HG02885 (cell line): ENCODE measurements at regions not wholly inside any gene's neighbourhood (a gene's known extent, or its start where the extent isn't known, plus 50 kb on each side); places are given as distances from the start of the nearest gene placed in this dataset.

Source experiments
- ATAC-seq: cut with Tn5 transposase; IDR thresholded peaks from one replicate; pipeline ENCODE4 v1.9.1; 2021; ENCODE audit warnings: mild to moderate bottlenecking; ENCODE audit not compliant: unreplicated experiment, poor library complexity

DNA sequence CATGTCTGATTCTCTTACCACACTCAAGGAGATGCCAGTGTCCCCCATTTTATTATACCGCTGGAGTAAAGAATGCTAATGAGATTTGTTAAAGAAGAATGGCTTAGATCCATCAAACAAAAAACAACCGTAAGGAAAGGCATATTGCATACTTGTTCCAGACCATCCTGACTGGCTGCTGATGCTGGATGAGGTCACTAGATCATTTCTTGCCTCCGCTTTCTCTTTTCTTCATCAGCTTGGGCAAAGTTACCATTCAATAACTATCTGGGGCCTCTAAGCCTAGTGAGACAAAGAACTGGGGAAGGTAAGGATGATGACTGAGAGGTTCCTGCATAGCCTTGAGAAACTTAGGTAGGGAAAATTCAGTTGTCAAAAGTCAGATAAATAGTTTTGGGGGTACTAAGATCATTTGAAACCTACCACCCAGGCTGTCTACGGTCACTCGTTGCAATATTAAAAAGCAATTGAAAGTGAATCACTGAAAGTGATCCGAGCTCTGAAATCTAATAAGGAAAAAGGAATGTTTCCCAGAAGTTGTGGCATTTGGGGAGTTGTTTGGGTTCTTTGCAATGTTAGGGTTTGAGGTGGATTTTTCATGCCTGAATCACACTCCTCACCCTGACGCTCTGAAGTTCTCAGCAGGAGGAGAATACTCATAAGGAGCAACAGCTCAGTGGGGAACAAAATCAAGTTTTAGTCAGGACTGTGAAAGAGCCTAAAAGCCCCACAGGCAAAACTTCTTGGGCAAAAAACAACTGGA, 176.8 kb downstream of the HHIPL2 start:
- no peak for ATAC-seq

DNA sequence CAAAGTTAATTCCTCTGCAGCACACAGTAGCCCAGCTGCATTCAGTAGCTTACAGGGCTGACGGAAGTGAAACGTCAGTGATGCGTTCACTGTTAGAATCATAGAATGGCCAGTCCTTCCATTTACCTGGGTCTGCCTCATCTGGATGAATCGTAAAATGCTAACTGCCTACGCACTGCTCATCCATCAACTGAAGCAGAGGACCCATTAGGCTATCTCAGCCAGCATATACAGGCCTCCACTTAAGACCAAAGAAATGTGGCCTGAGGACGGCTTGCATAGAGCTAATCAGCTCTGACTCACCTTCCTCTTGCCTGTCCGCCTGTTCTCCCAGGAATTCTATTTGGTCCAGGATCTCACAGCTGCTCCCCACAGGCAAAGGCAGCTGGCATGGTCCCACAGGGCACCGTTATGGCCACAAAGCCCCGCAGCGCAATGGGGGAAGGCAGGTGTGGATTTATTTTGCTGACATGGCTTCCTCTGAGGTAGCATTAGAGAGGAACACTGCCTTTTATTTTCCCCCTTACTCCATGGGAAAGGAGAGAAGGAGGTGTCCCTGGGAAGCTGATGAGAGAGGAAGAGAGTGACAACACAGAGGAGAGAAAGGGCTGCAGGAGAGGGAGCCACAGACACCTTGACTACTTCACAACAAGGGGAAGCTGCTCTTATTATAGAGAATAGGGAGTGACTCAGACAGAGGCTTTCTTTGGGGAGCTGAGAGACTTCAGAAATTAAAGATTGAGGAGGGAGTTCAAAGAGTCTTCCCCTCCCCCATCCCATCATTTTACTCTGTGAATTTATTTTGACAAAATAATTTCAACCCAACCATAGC, 177.6 kb downstream of the HHIPL2 start:
- ATAC-seq: no peak

DNA sequence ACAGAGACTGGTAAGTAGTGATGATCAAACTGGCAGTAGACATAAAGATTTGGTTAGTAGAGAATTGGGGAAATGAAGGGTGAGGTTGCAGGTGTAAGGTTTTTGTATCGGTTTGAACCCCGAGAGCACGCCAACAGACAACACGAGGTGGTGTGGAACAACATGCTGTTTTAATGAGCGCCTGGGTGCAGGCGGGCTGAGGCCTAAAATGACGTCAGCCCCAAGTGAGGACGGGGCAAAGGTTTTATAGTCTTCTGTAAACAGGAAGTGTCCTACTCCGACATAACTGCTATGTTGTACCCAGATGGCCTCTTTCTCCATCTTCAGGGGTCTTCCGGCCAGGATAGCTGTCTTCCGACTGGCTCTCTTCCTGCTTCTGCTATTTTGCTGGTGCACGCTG, 178.8 kb downstream of the HHIPL2 start:
- ATAC-seq: no peak

DNA sequence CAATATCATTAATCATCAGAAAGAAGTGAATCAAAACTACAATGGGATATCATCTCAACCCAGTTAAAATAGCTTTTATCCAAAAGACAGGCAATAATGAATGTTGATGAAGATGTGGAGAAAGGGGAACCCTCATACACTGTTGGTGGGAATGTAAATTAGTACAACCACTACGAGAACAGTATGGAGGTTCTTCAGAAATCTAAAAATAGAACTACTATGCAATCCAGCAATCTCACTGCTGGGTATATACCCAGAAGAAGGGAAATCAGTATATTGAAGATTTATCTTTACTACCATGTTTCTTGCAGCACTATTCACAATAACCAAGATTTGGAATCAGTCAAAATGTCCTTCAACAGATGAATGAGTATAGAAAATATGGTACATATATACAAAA, 189.8 kb downstream of the HHIPL2 start:
- ATAC-seq: no peak

DNA sequence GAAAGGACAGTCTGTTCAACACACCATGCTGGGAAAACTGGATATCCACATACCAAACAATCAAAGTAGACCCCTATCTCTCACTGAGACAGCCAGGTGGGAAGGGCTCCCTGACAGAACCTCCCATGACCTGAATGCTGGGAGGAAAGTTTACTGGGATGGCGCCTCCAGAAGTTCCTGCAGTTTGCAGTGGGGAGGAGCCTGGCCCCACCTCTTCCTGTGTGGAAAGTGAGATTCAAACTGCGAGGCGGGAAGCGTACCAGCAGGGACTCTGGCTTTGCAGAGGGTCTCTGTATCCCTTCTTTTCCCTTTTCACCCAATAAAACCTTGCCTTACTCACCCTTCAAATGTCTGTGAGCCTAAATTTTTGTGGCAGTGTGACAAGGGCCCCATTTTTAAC, 190.7 kb downstream of the HHIPL2 start:
- no peak for ATAC-seq

DNA sequence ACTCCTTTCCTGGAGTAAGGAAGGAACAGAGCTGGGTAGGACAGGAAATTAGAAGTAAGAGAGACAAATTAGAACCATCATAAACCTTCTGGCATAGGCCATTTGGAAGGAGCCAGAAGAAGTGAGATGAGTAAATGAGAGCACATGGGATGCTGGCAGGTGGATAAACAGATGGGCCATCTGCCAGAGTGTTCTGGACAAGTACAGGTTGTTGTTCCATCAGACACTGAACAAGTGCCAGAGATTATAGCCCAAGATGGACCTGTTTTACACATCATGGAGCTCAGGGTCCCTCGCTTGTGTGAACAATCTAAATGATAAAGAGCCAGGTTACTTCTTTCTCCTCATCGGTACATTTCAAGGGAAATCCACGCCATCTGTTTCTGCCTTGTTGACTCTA, 200.3 kb downstream of the HHIPL2 start:
- ATAC-seq: no peak

DNA sequence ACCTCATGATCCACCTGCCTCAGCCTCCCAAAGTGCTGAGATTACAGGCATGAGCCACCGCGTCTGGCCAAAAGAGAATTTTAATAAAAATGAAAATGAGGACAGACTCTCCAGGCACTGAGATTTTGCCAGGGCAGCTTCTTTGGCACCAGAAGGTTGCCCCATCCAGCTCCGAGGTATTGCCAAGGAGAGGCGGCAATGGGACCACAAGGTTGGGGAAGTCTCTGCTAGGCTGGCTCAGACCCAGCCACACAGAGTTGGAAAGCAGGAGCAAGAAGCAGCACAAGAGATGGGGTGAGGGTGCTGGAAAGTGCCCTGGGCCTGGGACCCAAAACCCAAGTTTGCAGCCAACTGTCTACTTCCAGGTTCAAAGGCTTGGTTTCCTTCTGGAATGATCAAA, 200.9 kb downstream of the HHIPL2 start:
- ATAC-seq: no peak

DNA sequence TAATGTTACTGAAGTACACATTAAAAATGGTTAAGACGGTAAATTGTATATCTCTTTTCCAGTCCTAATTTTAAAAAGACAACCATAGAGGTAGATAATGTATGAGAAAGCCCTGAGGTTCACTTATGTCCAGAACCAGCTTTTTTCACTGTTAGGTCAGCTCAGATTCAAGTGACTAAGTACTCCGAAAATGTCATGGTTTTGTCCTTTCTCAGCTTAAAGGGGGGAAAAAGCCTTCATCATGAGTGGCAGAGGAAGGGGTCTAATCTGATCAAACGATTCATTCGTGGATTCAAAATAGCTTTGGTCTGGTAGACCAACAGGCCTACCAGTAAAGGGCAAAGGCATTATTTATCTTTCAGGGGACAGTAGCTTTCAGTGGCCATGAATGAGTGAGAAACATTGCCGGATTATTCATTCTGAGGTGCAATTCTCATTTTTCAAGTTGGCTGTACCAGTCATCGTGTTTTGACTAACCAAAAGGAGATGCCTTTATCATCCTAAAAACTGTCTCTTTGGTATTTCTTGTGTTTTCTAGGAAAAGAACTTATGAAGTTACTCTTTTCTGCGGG, 208.4 kb downstream of the HHIPL2 start:
- ATAC-seq: no peak

DNA sequence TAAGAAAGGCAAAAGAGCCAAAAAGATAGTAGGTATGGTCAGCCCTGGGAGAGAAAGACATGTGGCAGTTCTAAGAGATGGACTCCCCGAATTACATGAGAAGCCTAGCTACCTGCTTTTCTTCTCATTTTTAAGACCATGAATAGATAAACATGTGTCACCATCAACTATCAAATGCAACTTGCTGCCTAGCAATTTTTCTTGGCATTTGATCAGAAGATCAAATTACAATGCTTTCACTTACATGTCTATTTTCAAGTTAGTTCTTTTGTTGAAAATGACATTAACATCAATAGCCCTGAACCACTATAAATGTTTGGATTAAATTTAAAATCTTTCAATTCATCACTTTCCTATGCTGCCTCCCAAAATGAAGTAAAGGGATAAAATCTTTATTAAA, 212.3 kb downstream of the HHIPL2 start:
- ATAC-seq: no peak

DNA sequence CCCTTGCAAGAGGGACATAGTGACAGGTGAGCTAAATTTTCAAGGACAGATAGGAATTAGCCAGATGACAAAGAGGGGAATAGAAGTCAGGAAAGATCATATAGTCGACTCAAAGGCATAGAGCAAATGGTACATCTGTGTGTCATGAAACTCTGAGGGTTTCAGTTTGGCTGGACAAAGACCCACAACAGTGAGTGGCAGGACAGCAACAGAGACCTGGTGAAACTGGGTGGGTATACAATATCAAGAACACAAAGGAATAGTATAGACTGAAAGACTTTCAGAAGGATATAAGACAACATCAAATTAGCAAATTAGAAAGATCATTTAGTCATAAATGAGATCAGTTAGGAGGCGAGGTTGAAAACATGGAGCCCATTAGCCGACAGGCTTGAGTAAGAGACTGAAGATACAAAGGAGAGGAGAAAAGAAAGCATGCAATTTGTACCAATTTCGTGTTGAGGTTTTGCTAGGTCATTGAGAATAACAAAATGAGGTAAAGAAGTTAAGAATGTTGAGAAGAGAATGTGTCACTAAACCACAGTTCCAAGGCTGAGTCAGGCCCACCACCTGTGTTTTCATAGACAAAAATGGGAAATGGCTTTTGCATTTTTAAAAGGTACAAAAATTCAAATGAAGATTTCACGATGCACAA, 213.8 kb downstream of the HHIPL2 start:
- ATAC-seq: peak; percentile 50

DNA sequence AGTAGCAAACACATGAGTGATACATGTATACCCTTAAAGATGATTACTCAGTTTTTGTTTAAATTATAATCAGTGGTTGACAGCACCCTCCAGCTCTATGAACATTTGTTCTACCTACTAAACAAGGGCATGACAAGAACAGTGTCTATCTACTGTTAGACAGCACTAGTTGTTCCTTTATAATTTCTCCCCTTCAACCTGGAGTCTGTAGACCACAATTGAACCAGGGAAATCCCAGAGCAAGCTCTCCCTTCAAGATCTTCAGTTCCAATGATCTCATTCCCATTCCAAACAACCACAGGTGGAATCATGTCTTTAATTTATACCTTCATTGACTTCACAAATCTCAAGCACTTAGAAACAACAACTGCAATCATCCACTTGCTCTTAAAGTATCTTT, 216.1 kb downstream of the HHIPL2 start:
- ATAC-seq: no peak

DNA sequence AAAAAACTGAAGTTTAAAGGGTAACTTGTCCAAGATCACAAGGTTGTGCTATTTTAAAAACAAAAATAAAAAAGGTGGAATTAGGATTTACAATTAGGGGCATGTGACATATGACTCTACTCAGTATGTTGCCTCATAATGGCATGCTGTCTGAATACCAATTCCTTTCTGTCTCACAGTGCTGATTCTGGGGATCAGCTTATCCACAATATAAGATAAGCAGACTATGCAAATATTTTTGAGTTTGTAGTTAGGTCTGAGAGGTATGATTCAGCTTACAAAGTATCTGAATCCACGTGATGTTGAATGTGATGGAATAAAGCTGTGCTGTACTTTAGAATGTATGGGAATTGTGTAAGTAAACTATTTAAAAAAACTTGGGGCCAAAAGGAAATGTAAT, 216.6 kb downstream of the HHIPL2 start:
- ATAC-seq: no peak

DNA sequence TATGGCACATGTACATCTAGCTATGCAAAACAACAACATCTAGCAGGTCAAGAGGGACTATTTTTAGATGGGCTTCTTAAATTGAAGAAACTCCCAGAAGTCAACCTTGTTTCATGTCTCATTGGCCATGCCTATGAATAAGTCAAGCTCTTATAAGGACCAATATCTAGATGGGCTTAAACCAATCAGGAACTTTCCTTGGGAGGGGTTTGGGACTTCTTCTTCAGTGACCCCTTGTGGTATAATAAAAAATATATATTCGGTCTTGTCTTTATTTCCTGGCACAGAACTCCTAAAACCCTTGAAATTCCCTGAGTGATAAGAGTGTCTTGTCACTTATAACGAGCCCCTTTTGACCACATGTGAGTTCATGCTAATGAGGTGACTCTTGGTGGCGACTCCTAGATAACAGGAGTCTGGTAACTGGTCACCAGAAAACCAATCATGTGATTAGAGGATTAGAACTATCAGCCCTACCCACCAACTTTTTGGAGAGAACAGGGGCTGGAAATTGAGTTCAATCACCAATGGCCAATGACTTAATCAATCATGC, 218.3 kb downstream of the HHIPL2 start:
- no peak for ATAC-seq

DNA sequence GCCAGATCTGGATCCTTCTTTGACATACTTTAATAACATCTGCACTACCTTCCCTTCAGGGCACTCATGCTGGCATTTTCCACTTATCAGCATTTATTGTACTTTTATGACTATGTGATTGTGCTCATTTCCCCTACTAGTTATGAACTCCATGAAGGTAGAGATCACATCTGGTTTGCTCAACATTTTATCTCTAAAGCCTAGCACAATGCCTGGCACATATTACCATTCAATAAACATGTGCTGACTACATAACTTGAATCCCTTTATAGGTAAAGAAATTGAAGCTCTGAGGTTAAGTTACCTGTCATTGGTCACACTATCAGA, 221.2 kb downstream of the HHIPL2 start:
- ATAC-seq: no peak

DNA sequence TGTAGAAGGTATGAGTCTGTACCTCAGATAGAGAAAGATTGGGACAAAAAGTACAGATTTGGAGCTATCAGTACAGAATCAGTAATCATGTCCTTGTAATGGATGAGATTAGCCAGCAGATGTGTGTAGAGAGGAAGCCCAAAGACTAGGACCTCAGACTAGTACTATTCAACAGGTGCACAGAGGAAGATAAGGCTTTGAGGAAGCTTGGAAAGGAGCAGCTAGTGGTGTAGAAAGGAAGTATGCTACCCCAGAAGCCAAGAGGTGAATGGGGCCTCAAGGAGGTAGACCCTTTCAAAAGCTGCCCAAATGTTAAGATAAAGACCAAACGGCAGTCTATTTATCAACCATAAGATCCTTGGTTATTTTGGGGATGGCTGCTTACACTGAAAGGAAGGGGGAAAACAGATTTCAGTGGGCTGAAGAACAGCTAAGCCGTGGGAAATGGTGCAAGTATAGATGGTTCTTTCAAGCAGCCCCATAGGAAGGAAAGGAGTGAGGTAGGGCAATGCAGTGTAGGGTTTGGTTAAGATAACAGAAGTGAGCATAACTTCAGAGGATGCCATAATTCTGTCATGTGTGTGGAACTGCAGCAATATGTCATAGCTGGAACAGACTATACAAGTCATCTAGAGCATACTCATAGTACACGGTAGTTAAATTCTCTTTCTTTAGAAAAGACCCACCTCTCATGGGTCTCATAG, 221.7 kb downstream of the HHIPL2 start:
- ATAC-seq: no peak

DNA sequence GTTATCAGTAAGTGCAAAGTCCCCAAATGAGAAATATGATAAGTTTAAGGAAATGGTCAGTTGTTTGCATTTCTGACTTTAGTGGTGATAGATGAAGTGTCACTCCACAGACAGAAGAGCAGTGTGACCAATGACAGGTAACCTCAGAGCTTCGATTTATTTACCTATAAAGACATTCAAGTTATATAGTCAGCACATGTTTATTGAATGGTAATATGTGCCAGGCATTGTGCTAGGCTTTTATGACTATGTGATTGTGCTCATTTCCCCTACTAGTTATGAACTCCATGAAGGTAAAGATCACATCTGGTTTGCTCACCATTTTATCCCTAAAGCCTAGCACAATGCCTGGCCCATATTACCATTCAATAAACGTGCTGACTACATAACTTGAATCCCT, 222.4 kb downstream of the HHIPL2 start:
- ATAC-seq: no peak

DNA sequence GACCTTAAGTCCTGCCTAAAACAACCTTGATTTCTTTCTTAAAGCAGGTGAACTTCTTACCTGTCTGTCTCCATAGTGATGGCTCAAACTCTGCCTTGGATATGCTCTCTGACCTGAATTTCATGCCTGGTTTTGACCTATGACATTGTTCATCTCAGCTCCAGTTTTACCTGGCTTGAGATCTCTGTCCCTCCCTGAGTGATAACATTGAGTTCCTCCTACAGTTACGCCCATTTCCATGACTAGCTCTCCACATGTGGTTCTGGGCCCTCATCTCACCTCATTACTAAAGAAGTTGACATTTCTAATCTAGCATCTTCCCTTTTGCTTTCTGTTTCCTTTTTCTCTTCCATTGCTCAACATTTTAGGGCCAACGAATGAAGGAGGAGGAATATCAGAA, 233.1 kb downstream of the HHIPL2 start:
- no peak for ATAC-seq

DNA sequence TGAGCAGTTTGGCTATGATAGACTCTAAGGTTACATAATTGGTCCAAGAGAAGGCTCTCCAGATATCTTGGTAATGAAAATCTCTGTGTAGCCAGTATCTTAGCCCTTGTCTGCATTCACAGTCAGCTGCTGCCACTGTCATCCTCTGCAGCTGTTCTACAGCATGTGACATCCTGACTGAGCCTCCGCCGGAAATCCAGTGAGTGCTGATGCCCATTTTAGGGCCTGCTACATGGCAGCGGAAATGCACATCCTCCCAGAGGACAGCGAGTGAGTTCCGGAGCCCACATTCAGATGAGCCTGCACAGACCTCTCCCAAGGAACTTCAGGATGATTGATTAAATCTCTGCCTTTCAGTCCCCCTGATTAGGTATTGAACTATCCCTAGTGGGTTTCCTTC, 237.1 kb downstream of the HHIPL2 start:
- ATAC-seq: no peak

DNA sequence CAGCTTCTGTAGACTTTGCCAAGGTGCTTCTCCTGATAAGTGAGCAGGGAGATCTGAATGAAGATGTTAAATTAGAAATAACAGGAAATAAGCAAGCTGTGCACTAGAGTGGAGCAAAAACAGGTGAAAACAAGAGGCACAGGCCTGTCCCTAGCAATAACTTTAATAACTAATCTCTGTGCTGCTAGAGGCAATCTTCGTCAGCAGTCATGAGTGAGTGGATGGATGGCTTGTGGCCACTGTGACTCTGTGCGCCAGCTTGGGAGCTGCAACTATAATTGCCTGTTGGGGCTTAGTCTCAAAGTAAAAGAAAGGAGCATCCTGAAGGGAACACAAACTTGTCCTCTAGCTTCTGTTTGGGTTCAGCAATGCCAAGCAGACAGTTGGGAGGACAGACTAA, 240.3 kb downstream of the HHIPL2 start:
- no peak for ATAC-seq

DNA sequence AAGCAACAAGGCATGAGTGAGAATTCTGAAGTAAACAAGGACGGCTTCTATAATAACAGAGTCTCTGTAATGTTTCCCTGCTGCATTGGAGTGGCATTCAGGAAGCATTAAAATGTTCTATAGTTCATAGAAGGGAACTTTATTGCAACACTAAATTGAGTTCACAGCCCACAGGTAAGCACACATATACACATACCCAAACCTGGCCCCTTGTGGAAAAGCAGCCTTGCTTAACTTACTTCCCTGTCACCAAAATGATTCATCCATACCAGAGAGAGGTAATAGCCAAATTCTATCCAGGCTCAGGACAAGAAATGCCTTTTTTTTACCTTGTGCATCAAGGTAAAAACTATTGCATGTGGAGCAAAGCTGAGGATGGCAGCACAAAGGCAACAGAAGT, 241.4 kb downstream of the HHIPL2 start:
- no peak for ATAC-seq
